Left ventricle myocardium inferior (tissue), 1 donor: ENCODE measurements at regions not wholly inside any gene's neighbourhood (a gene's known extent, or its start where the extent isn't known, plus 50 kb on each side); places are given as distances from the start of the nearest gene placed in this dataset.

Experiments
- DNase-seq: peaks from one replicate; pipeline ENCODE4 v3.0.0-alpha.2; 2020
- H3K27ac ChIP-seq: fragments of 200-600 bp; replicated peaks from 2 replicates; pipeline ENCODE4 v1.8.0; 2021
- H3K27me3 ChIP-seq: fragments of 200-600 bp; 2 replicates; pipeline ENCODE4 v1.8.0; 2021; ENCODE audit warnings: low read depth
- H3K36me3 ChIP-seq: fragments of 200-600 bp; 2 replicates; pipeline ENCODE4 v1.8.0; 2021
- H3K4me1 ChIP-seq: fragments of 200-600 bp; 2 replicates; pipeline ENCODE4 v1.8.0; 2021
- H3K4me3 ChIP-seq: fragments of 200-600 bp; 2 replicates; pipeline ENCODE4 v1.8.0; 2021; ENCODE audit warnings: mild to moderate bottlenecking, moderate library complexity
- H3K9me3 ChIP-seq: fragments of 200-600 bp; replicated peaks from 2 replicates; pipeline ENCODE4 v1.8.0; 2021
- intact Hi-C: fragments of 100-400 bp; cut with micrococcal nuclease; formaldehyde crosslinking; loops from one replicate; pipeline ENCODE4 v1.11.0; 2022
- TF ChIP-seq, protein P1 (sequence below): fragments of 200-600 bp; IDR thresholded peaks from 2 replicates; pipeline ENCODE4 v1.8.0; 2021; ENCODE audit warnings: antibody characterized with exemption, mild to moderate bottlenecking, borderline replicate concordance
- donor health status: DM: no; HTN: yes; CAD: no; lungs with severe emphysema.

DNA sequence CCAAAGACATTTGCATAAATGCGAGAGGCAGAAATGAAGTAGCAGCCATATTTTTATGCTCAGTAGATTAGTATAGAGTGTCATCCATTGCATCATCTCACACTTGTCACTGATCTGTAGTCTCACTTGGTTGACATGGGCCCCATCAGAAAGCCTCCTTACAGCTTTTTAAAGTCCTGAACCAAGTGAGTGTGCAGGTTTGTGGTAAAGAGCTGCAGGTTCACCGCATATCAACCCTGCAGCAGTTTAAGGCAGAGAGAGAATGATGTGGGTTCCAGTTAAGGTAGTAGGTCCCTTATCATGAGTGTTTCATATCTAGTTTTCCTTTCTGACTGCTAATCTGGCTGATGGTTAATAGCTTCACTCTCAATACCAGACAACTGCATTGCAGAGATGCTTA, 1080.3 kb downstream of the NR2F1-AS1 start:
- Histone ChIP-seq H3K4me3 (no peak overlapping the region), H3K27me3 (no peaks in the 10 kb centered on the region), H3K4me1 (no peaks in the 10 kb centered on the region), H3K36me3 (no peaks in the 10 kb centered on the region), H3K27ac (no peak overlapping the region), H3K9me3 (no peaks in the 10 kb centered on the region)
- intact Hi-C loops = no loop called here
- TF ChIP-seq, protein P1, sequence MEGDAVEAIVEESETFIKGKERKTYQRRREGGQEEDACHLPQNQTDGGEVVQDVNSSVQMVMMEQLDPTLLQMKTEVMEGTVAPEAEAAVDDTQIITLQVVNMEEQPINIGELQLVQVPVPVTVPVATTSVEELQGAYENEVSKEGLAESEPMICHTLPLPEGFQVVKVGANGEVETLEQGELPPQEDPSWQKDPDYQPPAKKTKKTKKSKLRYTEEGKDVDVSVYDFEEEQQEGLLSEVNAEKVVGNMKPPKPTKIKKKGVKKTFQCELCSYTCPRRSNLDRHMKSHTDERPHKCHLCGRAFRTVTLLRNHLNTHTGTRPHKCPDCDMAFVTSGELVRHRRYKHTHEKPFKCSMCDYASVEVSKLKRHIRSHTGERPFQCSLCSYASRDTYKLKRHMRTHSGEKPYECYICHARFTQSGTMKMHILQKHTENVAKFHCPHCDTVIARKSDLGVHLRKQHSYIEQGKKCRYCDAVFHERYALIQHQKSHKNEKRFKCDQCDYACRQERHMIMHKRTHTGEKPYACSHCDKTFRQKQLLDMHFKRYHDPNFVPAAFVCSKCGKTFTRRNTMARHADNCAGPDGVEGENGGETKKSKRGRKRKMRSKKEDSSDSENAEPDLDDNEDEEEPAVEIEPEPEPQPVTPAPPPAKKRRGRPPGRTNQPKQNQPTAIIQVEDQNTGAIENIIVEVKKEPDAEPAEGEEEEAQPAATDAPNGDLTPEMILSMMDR = no peak
- DNase-seq = no peak

- TF ChIP-seq, protein P1 = no peak
- no peaks in the 10 kb centered on the region for H3K27me3 ChIP-seq
- no peaks in the 10 kb centered on the region for H3K36me3 ChIP-seq
- DNase-seq = no peak
- H3K27ac ChIP-seq = no peak overlapping the region
- intact Hi-C loops = no loop called here
- H3K4me1 ChIP-seq = no peaks in the 10 kb centered on the region
- no peak overlapping the region for H3K4me3 ChIP-seq
- H3K9me3 ChIP-seq = no peaks in the 10 kb centered on the region
These were observed 1084.5 kb downstream of the NR2F1-AS1 start for GRCh38 chr5:92496545-92496944.

DNA sequence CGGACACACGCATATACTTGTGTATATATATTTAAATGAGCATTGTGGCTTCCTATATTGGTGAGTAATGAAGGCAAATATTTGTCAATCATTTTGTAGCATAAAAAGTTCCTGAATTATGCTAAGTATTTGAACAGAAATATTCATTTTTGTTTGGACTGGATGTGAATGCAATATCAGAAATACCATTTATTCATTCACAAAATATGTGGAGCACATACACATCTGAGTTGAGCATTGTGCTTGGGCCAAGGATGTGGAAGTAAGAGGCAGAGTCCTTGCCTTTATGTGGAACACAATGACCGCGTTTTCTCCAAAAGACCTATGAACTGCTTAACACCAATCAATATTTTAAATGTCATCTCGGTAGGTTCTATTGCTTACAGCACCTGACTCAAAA, 1086.5 kb downstream of the NR2F1-AS1 start:
- H3K4me1 ChIP-seq = no peaks in the 10 kb centered on the region
- intact Hi-C loops = no loop called here
- H3K9me3 ChIP-seq = no peaks in the 10 kb centered on the region
- H3K36me3 ChIP-seq = no peaks in the 10 kb centered on the region
- no peak for DNase-seq
- no peak overlapping the region for H3K27ac ChIP-seq
- no peaks in the 10 kb centered on the region for H3K27me3 ChIP-seq
- TF ChIP-seq, protein P1 = no peak
- H3K4me3 ChIP-seq = no peak overlapping the region

- H3K4me3 ChIP-seq = no peak overlapping the region
- TF ChIP-seq, protein P1 = no peak
- H3K4me1 ChIP-seq = no peaks in the 10 kb centered on the region
- H3K36me3 ChIP-seq = no peaks in the 10 kb centered on the region
- H3K9me3 ChIP-seq = no peaks in the 10 kb centered on the region
- no peak for DNase-seq
- intact Hi-C loops = no loop called here
- no peaks in the 10 kb centered on the region for H3K27me3 ChIP-seq
- no peak overlapping the region for H3K27ac ChIP-seq
These were observed 1088.1 kb downstream of the NR2F1-AS1 start for GRCh38 chr5:92492908-92493307.

- peaks cover 5% of the 10 kb centered on the region for H3K9me3 ChIP-seq
- intact Hi-C loops = no loop called here
- H3K4me3 ChIP-seq = no peak overlapping the region
- H3K27ac ChIP-seq = no peak overlapping the region
- no peaks in the 10 kb centered on the region for H3K36me3 ChIP-seq
- H3K4me1 ChIP-seq = no peaks in the 10 kb centered on the region
- H3K27me3 ChIP-seq = no peaks in the 10 kb centered on the region
- DNase-seq = no peak
- TF ChIP-seq, protein P1 = no peak
These were observed 1096.5 kb downstream of the NR2F1-AS1 start for GRCh38 chr5:92484484-92484883.

- DNase-seq = no peak
- H3K27ac ChIP-seq = no peak overlapping the region
- H3K27me3 ChIP-seq = no peaks in the 10 kb centered on the region
- H3K4me1 ChIP-seq = no peaks in the 10 kb centered on the region
- H3K4me3 ChIP-seq = no peak overlapping the region
- peaks cover 23% of the 10 kb centered on the region for H3K9me3 ChIP-seq
- no peaks in the 10 kb centered on the region for H3K36me3 ChIP-seq
- TF ChIP-seq, protein P1 = no peak
- intact Hi-C loops = no loop called here
These were observed 1090.0 kb upstream of the ARRDC3 start for GRCh38 chr5:92472981-92473566.
